ENCODE measurements at regions not wholly inside any gene's neighbourhood (a gene's known extent, or its start where the extent isn't known, plus 50 kb on each side); places are given as distances from the start of the nearest gene placed in this dataset.

- TF ChIP-seq PATZ1 (CRISPR knock-in tag; IDR thresholded peaks at IDR 0.05; ENCODE audit: borderline replicate concordance): no peak
- no peak for TF ChIP-seq BACH2 (CRISPR knock-in tag; IDR thresholded peaks at IDR 0.05; ENCODE audit: borderline replicate concordance)
Measured at GRCh38 chr14:95428557-95428956, 87.9 kb downstream of the SYNE3 start.
